ENCODE measurements at regions not wholly inside any gene's neighbourhood (a gene's known extent, or its start where the extent isn't known, plus 50 kb on each side); places are given as distances from the start of the nearest gene placed in this dataset.

GRCh38 chrX:87064502-87064901 lies 453.1 kb upstream of the KLHL4 start:
- no peak for TF ChIP-seq CTCF (IDR thresholded peaks at IDR 0.05; ENCODE audit: low read depth, low read length)
- Histone ChIP-seq H3K27me3 (no peaks in the 10 kb centered on the region), H3K36me3 (no peaks in the 10 kb centered on the region), H3K4me3 (ENCODE audit: low read depth, low read length) (no peak overlapping the region), H3K9me3 (no peaks in the 10 kb centered on the region), H3K4me1 (no peaks in the 10 kb centered on the region)
- no peak for DNase-seq

- Histone ChIP-seq H3K4me3 (ENCODE audit: low read depth, low read length) (no peak overlapping the region), H3K4me1 (no peaks in the 10 kb centered on the region), H3K36me3 (no peaks in the 10 kb centered on the region), H3K9me3 (no peaks in the 10 kb centered on the region), H3K27me3 (no peaks in the 10 kb centered on the region)
- no peak for DNase-seq
- TF ChIP-seq CTCF (IDR thresholded peaks at IDR 0.05; ENCODE audit: low read depth, low read length): no peak
Observed at GRCh38 chrX:87067795-87068369, 449.7 kb upstream of the KLHL4 start.

- H3K36me3 ChIP-seq: no peaks in the 10 kb centered on the region
Observed at GRCh38 chrX:87078231-87078630, 439.4 kb upstream of the KLHL4 start.

DNA sequence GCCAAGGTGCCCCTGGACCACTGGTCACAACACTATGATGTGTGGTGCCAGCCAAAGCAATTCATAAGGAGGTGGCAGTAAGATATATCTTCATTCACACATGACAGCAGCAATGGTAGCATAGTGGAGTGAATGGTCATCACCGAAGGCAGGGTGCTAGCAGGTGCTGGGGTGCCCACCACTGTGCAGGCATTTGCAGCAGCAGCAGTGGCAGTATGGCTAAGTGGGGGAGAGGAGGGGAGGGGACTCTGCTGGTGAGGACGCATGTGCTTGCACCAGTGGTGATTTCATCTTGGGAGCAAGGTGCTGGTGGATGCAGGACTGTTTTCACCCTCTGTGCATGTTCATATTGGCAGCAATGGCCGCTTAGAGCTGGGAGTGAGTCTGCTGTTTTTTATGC lies 419.1 kb upstream of the KLHL4 start:
- no peak for DNase-seq
- no peak for TF ChIP-seq CTCF (IDR thresholded peaks at IDR 0.05; ENCODE audit: low read depth, low read length)
- no peaks in the 10 kb centered on the region for H3K9me3 ChIP-seq
- no peak overlapping the region for H3K4me3 ChIP-seq (ENCODE audit: low read depth, low read length)
- no peaks in the 10 kb centered on the region for H3K27me3 ChIP-seq
- no peaks in the 10 kb centered on the region for H3K36me3 ChIP-seq
- no peaks in the 10 kb centered on the region for H3K4me1 ChIP-seq

More at GRCh38 chrX:87078231-87078630, 439.4 kb upstream of the KLHL4 start:
- no peaks in the 10 kb centered on the region for H3K4me1 ChIP-seq
- H3K27me3 ChIP-seq: no peaks in the 10 kb centered on the region
- no peak for TF ChIP-seq CTCF (IDR thresholded peaks at IDR 0.05; ENCODE audit: low read depth, low read length)
- no peak overlapping the region for H3K4me3 ChIP-seq (ENCODE audit: low read depth, low read length)
- no peaks in the 10 kb centered on the region for H3K9me3 ChIP-seq
- DNase-seq: no peak

GRCh38 chrX:87105131-87105530 lies 412.5 kb upstream of the KLHL4 start:
- no peaks in the 10 kb centered on the region for H3K4me1 ChIP-seq
- no peak for TF ChIP-seq CTCF (IDR thresholded peaks at IDR 0.05; ENCODE audit: low read depth, low read length)
- no peaks in the 10 kb centered on the region for H3K36me3 ChIP-seq
- no peak for DNase-seq
- no peaks in the 10 kb centered on the region for H3K9me3 ChIP-seq
- H3K27me3 ChIP-seq: no peaks in the 10 kb centered on the region
- no peak overlapping the region for H3K4me3 ChIP-seq (ENCODE audit: low read depth, low read length)

DNA sequence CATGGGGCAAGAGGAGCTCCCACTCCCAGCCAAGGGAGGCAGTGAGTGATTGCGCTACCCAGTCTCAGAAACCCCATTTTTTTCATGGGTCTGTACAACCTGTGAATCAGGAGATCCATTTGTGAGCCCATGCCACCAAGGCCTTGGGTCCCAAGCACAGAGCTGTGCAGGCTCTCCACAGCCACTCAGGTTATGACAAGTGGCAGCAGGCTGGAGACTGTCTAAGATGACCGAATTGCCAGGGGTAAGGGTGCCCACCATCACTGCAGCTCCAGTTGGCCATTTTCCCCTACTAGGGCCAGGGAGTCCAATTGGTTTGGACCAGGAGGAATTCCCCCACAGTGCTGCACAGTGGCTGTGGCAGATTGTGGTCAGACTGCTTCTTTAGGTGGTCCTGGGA lies 407.5 kb upstream of the KLHL4 start:
- no peaks in the 10 kb centered on the region for H3K4me1 ChIP-seq
- H3K9me3 ChIP-seq: no peaks in the 10 kb centered on the region
- TF ChIP-seq CTCF (IDR thresholded peaks at IDR 0.05; ENCODE audit: low read depth, low read length): no peak
- H3K36me3 ChIP-seq: no peaks in the 10 kb centered on the region
- no peak overlapping the region for H3K4me3 ChIP-seq (ENCODE audit: low read depth, low read length)
- no peaks in the 10 kb centered on the region for H3K27me3 ChIP-seq
- DNase-seq: no peak

All from BE2C (cell line).